Activated naive CD8-positive, alpha-beta T cell treated with anti-CD3 and anti-CD28 coated beads, Interleukin-2, amount 10 ng/mL, durations not matched to agents 7 days and 5 days (primary cell): ENCODE measurements at regions not wholly inside any gene's neighbourhood (a gene's known extent, or its start where the extent isn't known, plus 50 kb on each side); places are given as distances from the start of the nearest gene placed in this dataset.

ENCODE experiments used
- ATAC-seq: fragments of 150-1000 bp; cut with Tn5 transposase; one replicate; pipeline ENCODE4 v1.10.0; 2021; ENCODE audit warnings: low read depth, moderate library complexity
- POLR2A ChIA-PET: fragments of 350-600 bp; sonication (Branson Sonifier 250); formaldehyde crosslinking; loops from one replicate; lab custom pipeline; 2021; ENCODE audit warnings: antibody characterized with exemption; lab: Charles Lee
- DNase-seq: peaks from one replicate; pipeline ENCODE4 v3.0.0; 2021
- H3K27ac Mint-ChIP-seq: one replicate; pipeline ENCODE4 v1.8.0; 2022; ENCODE audit warnings: mild to moderate bottlenecking, mixed read lengths
- H3K27me3 Mint-ChIP-seq: one replicate; pipeline ENCODE4 v1.8.0; 2022; ENCODE audit warnings: mild to moderate bottlenecking, moderate library complexity, mixed read lengths
- H3K36me3 Mint-ChIP-seq: one replicate; pipeline ENCODE4 v1.8.0; 2021; ENCODE audit warnings: mild to moderate bottlenecking, mixed read lengths
- H3K4me1 Mint-ChIP-seq: one replicate; pipeline ENCODE4 v1.8.0; 2021; ENCODE audit warnings: mixed read lengths
- H3K4me3 Mint-ChIP-seq: one replicate; pipeline ENCODE4 v1.8.0; 2022; ENCODE audit warnings: mild to moderate bottlenecking, moderate library complexity, mixed read lengths
- H3K9me3 Mint-ChIP-seq: one replicate; pipeline ENCODE4 v1.8.0; 2021; ENCODE audit warnings: mixed read lengths

DNA sequence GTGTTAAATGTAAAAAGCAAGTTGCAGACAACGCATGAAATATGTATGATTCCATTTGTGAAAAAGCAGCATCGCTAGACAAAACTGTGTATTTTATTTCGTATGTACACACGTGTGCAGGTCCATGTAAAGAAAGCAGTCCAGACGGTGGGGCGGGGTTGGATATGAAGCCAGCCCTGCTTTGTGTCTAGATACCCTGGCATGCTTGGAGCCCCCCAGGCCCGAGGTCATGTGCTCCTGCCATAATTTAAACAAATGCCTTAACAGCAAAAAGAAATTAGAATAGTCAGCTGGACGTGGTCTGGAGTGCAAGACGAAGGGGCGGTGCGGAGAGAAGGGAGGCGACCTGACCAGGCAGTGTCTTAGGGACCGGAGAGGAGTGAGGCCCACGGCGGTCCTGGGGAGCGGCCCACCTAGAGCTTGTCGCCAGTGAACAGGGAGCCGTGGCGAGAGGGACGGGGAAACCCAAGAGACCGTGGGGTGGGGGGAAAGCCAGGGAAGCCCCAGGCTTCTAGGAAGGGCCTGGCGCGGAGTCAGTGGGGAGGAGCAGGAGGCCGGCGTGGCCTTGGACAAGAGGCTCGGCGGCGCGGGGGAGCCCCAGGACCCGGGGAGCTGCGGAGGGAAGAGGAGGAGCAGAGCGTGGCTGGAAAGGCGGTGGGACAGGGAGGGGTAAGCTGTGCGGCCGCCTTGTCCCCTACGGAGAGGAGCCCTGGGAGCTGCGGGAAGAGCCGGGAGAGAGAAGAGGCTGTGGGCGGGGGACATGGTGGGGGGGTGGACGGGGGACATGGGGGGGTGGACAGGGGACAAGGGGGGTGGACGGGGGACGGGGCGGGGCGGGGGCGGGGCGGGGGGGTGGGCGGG lies 118.5 kb upstream of the C14orf180 start:
- Mint-ChIP-seq H3K4me3 (no peak overlapping the region), H3K27me3 (peaks cover 55% of the 10 kb centered on the region), H3K36me3 (no peaks in the 10 kb centered on the region), H3K27ac (no peak overlapping the region), H3K4me1 (no peaks in the 10 kb centered on the region), H3K9me3 (no peaks in the 10 kb centered on the region)
- POLR2A ChIA-PET, result no interaction called here
- no peak for ATAC-seq
- no peak for DNase-seq

DNA sequence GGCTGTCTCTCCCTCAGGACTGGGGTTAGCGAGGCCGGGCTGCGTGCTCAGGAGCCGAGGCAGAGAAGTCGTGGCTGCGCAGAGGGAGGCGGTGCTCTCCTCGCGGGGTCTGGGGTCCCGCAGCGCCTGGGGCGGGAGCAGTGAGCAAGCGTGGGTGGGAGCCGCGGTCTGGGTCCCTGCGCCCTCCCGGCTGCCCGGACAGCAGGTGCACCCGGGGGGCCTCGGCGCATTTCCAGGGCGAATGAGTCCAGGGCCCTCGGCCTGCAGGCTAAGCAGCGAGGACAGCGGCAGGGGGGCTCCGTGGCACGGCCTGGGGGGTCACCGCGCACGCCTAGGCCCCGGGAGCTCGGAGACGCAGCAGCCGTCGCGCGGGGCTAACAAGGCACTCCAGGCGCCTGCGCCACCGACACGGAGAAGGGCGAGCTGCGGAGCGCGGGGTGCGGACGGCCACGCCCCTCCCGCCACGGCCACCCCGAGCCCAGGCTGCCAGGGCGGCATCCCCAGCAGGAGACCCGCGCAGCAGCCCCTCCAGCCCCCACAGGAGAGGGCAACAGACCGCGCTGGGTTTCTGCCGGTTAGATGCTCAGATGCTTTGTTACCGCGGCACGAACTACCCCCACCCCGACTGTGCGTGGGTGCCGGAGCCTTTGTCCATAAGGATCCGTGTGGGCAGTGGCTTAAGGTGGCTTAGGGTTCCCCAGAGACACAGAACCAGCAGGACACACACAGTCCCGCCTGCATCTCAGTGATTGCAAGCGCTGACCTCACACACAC lies 117.7 kb upstream of the C14orf180 start:
- DNase-seq, result no peak
- Mint-ChIP-seq H3K27ac (no peak overlapping the region), H3K4me1 (no peaks in the 10 kb centered on the region), H3K36me3 (no peaks in the 10 kb centered on the region), H3K27me3 (peaks cover 51% of the 10 kb centered on the region), H3K9me3 (no peaks in the 10 kb centered on the region), H3K4me3 (no peak overlapping the region)
- POLR2A ChIA-PET, result no interaction called here
- ATAC-seq, result no peak

DNA sequence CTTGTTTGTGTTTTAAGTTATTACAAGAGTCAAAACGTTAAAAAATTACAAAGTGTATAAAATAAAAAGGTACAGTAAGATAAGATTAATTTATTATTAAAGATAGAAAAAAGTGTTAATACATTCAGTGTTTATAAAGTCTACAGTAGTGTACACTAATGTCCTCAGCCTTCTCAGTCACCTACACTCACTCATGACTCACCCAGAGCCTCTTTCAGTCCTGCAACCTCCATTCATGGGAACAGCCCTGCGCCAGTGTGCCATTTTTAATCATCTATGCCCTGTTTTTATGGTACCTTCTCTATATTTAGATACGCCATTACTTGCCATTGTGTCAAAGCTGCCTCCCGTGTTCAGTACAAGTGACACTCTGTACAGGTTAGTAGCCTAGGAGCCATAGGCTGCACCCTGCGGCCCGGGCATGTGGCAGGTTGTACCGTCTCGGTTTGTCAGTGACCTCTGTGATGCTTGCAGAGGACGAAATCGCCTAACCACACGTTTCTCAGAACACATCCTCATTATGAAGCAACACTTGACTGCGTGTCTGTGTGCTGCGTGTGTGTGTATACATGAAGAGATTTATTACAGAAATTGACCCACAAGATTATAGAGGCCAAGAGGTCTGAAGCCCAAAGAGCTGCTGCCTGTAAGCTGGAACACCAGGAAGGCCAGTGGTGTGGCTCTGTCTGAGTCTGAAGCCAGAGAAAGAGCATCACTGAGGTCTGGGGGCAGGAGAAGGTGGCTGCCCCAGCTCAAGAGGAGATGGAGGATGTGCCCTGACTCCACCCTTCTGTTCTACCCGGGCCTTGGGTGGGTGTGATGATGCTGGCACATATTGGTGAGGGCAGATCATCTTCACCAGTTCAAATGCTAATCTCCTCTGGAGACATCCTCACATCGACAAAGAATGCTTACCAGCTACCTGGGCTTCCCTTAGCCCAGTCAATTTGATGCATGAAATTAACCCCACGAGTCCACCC lies 116.6 kb upstream of the C14orf180 start:
- DNase-seq (no peak), ATAC-seq (no peak)
- POLR2A ChIA-PET, result no interaction called here
- no peaks in the 10 kb centered on the region for H3K9me3 Mint-ChIP-seq
- no peaks in the 10 kb centered on the region for H3K4me1 Mint-ChIP-seq
- no peak overlapping the region for H3K27ac Mint-ChIP-seq
- no peak overlapping the region for H3K4me3 Mint-ChIP-seq
- H3K36me3 Mint-ChIP-seq, result no peaks in the 10 kb centered on the region
- H3K27me3 Mint-ChIP-seq, result peaks cover 48% of the 10 kb centered on the region

DNA sequence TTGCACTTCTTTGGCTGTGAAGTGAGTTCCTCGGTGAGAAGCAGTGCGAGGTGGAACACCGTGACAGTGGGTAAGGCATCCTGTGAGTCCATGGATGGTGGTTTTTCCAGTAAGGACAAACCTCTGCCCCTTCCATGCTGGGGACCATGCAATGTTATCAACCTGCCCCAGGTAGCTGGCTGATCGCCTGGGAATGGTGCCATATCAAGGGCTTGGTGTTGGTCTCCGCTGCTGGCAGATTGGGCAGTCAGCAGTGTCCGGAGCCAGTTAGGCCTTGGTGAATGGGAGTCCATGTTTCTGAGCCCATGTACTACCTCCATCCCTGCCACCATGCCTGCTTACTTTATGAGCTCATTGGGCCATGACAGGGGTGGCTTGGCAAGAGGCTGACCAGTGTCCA lies 114.7 kb upstream of the C14orf180 start:
- H3K27me3 Mint-ChIP-seq, result peaks cover 43% of the 10 kb centered on the region
- no peaks in the 10 kb centered on the region for H3K4me1 Mint-ChIP-seq
- no peaks in the 10 kb centered on the region for H3K9me3 Mint-ChIP-seq
- POLR2A ChIA-PET, result no interaction called here
- H3K27ac Mint-ChIP-seq, result no peak overlapping the region
- no peaks in the 10 kb centered on the region for H3K36me3 Mint-ChIP-seq
- ATAC-seq, result no peak
- DNase-seq, result no peak
- H3K4me3 Mint-ChIP-seq, result no peak overlapping the region

DNA sequence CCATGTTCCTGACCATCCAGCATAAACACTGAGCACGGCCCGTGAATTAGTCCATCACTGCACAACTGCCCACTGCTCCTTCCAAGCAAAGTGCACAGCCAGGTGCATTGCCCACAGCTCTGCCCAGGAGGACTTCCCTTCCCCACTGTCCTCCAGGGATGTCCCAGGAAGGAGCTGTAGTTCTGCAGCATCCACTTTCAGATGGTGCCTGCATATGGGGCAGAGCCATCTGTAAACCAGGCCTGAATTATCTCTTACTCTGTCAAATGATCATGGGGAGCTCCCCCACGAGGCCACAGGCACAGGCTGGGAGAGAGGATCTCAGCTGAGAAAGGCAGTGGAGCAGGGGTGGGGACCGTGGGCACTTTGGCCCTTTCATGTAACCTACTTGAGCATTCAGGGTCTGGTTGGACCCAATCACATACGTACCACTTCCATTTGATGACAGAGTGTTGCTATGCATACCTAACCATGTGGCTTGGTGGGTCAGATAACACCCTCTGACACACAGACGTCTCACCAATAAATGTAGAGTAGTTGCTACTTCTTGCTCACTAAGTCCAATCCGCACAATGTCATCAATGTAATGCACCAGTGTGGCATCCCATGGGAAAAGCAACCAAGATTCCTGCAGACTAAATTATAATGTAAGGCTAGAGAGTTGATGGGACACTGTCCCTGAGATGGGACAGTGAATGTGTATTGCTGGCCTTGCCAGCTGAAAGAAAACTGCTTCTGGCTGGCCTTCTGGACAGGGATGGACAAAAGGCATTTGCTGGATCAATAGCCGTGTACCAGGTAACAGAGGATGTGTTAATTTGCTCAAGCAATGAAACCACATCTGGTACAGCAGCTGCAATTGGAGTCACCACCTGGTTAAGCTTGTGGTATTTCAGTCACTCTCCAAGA lies 113.8 kb upstream of the C14orf180 start:
- ATAC-seq, result no peak
- POLR2A ChIA-PET, result no interaction called here

DNA sequence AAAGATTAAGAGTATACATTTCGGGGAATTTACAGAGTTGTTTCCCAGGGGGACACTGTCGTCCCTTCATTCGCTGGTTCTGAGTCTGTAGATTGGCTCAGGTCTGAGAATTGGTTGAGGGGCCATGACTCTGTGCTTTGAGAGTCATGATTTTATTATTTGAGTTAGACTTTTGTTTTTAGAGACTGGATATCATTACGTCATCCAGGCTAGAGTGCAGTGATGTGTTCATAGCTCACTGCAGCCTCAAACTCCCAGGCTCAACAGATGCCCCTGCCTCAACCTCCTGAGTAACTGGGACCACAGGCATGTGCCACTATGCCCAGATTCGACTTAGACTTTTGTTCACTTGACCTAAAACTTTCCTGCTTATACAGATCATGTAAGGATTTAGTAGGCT lies 112.3 kb upstream of the C14orf180 start:
- Mint-ChIP-seq H3K36me3 (no peaks in the 10 kb centered on the region), H3K9me3 (no peaks in the 10 kb centered on the region), H3K27ac (no peak overlapping the region), H3K27me3 (peaks cover 27% of the 10 kb centered on the region), H3K4me3 (no peak overlapping the region), H3K4me1 (no peaks in the 10 kb centered on the region)
- POLR2A ChIA-PET, result no interaction called here
- ATAC-seq, result no peak
- no peak for DNase-seq

More for the DNA sequence above, 113.8 kb upstream of the C14orf180 start:
- Mint-ChIP-seq H3K9me3 (no peaks in the 10 kb centered on the region), H3K4me1 (no peaks in the 10 kb centered on the region), H3K27me3 (peaks cover 35% of the 10 kb centered on the region), H3K27ac (no peak overlapping the region), H3K36me3 (no peaks in the 10 kb centered on the region), H3K4me3 (no peak overlapping the region)
- DNase-seq, result no peak

DNA sequence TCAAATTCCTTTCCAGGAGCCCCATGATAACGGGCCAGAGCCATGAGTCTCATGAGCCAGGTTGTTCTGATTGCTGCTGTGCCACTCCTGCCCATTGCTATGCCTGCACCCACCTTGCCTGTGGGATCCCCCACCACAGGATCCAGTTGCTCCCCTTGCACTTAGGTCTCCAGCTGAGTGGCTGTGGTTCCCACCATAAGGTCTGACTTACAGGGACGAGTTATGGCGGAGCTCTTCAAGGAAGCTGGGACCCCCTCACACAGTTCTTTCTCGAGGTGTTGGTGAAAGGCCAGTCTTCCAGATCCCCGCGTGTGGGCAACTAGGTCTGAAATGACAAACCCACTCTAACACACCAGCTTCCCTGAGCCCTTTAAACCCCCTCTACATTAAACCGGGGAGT lies 111.9 kb upstream of the C14orf180 start:
- no peaks in the 10 kb centered on the region for H3K9me3 Mint-ChIP-seq
- no peak overlapping the region for H3K27ac Mint-ChIP-seq
- peaks cover 26% of the 10 kb centered on the region for H3K27me3 Mint-ChIP-seq
- no peak for DNase-seq
- no peaks in the 10 kb centered on the region for H3K4me1 Mint-ChIP-seq
- H3K4me3 Mint-ChIP-seq, result no peak overlapping the region
- POLR2A ChIA-PET, result no interaction called here
- H3K36me3 Mint-ChIP-seq, result no peaks in the 10 kb centered on the region
- ATAC-seq, result no peak

DNA sequence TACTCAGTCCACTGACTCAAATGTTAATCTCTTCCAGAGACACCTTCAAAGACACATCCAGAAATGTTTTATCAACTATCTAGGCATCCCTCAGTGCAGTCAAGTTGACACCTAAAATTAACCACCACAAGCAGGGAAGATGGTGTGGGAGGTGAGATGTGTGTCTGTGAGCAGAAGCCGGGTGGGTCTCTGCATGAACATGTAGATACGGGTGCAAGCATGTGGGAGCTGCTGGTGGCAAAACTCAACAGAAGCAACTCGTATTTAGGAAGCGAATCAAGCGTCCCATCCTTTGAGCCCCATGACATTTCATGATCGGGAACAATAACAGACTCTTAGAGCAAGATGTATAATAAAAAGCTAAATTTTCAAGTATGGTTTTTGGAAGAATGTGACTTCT lies 110.0 kb upstream of the C14orf180 start:
- Mint-ChIP-seq H3K4me3 (no peak overlapping the region), H3K36me3 (no peaks in the 10 kb centered on the region), H3K4me1 (no peaks in the 10 kb centered on the region), H3K27me3 (peaks cover 12% of the 10 kb centered on the region), H3K27ac (no peak overlapping the region), H3K9me3 (no peaks in the 10 kb centered on the region)
- ATAC-seq (no peak), DNase-seq (no peak)
- POLR2A ChIA-PET, result no interaction called here

DNA sequence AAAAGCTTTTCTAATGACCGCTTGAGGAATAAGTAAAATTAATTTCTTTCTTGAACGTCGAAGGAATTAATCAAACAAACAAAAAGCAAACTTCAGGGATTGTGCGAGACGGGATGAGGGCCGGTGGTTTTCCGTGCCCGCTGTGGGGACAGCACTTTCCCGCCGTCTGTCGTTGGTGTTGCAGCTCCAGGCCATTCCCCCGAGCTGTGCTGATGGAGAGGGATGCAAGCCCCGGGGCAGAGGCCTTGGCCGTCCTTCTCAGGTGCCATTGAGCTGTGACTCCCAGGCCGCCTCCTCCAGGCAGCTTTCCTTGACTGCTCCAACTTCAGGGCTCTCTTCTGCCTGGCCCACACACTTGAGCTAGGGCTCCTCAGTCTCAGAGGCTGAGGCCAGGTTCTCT lies 109.0 kb upstream of the C14orf180 start:
- POLR2A ChIA-PET, result no interaction called here
- H3K27me3 Mint-ChIP-seq, result peaks cover 9% of the 10 kb centered on the region
- H3K9me3 Mint-ChIP-seq, result no peaks in the 10 kb centered on the region
- no peaks in the 10 kb centered on the region for H3K4me1 Mint-ChIP-seq
- no peak overlapping the region for H3K27ac Mint-ChIP-seq
- DNase-seq, result no peak
- no peak overlapping the region for H3K4me3 Mint-ChIP-seq
- H3K36me3 Mint-ChIP-seq, result no peaks in the 10 kb centered on the region
- no peak for ATAC-seq

DNA sequence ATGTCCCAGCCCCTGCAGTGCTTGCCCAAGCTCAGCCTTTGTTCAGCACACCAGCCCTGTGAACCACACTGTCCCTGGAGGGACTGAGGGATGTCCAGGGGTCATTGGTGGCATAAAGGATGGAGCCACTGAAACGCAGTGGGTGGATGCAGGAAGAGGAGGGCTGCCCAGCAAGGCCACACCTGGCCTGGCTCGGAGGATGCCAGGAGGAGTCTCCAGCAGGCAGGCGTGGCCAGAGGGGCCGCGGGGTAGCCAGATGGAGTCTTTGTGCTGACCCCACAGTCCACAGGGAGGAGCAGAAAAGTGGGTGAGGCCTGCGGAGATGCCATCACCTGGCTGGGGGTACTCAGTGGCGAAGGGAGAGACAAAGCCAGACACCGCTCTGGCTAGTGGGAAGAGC lies 108.5 kb upstream of the C14orf180 start:
- no peak overlapping the region for H3K4me3 Mint-ChIP-seq
- ATAC-seq (no peak), DNase-seq (no peak)
- no peak overlapping the region for H3K27ac Mint-ChIP-seq
- H3K36me3 Mint-ChIP-seq, result no peaks in the 10 kb centered on the region
- POLR2A ChIA-PET, result no interaction called here
- peaks cover 8% of the 10 kb centered on the region for H3K27me3 Mint-ChIP-seq
- H3K9me3 Mint-ChIP-seq, result no peaks in the 10 kb centered on the region
- no peaks in the 10 kb centered on the region for H3K4me1 Mint-ChIP-seq

DNA sequence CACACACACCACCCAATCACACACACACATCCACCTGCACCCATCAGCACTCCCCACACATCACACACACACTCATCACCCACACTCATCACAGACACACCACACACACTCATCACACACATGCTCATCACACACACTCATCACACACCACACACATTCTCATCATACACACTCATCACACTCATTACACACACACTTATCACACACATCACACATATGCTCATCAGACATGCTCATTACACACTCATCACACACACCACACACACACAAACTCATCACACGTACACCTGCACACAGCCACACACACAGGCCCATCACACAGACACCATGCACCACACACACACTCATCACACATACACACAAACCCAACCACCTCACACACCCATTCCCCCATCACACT lies 107.5 kb upstream of the C14orf180 start:
- Mint-ChIP-seq H3K4me1 (no peaks in the 10 kb centered on the region), H3K27ac (peak overlapping the region; percentile 27), H3K9me3 (no peaks in the 10 kb centered on the region), H3K27me3 (peaks cover 8% of the 10 kb centered on the region), H3K36me3 (no peaks in the 10 kb centered on the region), H3K4me3 (no peak overlapping the region)
- POLR2A ChIA-PET, result no interaction called here
- no peak for DNase-seq
- no peak for ATAC-seq

DNA sequence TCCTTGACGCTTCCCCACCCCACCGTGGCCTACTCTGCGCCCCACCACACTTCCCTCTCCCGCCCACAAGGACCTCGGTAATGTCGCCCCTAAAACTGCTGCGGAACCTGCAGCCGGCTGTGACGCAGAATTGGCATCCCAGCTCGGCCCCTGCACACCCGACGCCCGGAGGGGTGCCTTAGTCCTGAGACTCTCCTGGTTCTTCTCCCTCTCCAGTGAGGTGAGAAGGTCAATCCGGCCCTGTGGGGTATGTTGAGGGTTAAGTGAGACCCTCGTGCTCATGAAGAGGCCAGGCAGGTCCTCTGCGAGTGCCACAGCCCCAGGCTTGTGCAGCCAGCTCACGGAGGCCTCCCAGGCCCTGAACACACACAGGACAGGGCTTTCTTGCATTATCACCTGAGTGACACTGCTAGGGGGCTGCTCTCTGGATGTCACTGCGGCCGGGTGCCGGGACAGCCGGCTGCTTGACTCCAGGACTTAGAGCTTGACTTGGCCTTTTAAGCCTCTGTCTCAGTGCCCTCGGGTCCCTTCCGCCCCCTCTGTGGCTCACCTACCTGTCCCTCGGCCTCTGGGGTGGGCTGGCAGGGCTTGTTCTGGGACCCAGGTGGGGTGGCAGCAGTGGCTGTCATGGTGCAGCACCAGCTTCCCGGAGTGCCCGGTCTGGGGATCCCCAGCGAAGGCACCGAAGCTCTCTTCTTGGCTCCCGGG lies 106.9 kb upstream of the C14orf180 start:
- H3K4me1 Mint-ChIP-seq, result no peaks in the 10 kb centered on the region
- no peaks in the 10 kb centered on the region for H3K9me3 Mint-ChIP-seq
- POLR2A ChIA-PET, result no interaction called here
- no peak overlapping the region for H3K4me3 Mint-ChIP-seq
- DNase-seq, result no peak
- ATAC-seq, result no peak
- H3K36me3 Mint-ChIP-seq, result no peaks in the 10 kb centered on the region
- no peak overlapping the region for H3K27ac Mint-ChIP-seq
- peaks cover 8% of the 10 kb centered on the region for H3K27me3 Mint-ChIP-seq
